Subcutaneous abdominal adipose tissue (tissue), 5 donors: ENCODE measurements at regions not wholly inside any gene's neighbourhood (a gene's known extent, or its start where the extent isn't known, plus 50 kb on each side); places are given as distances from the start of the nearest gene placed in this dataset.

Source experiments
- H3K27ac ChIP-seq: one replicate; pipeline ENCODE4 v1.7.0; 2013; ENCODE audit warnings: low read depth, mild to moderate bottlenecking, inconsistent platforms, low read length, moderate library complexity
- H3K27me3 ChIP-seq, 5 donors: one replicate each; pipeline ENCODE4 v1.7.0; 2013; ENCODE audit warnings: low read length in 5 of 5, inconsistent platforms in 1 of 5; ENCODE audit not compliant: control insufficient read depth in 5 of 5, insufficient read depth in 4 of 5
- H3K36me3 ChIP-seq, 5 donors: one replicate each; pipeline ENCODE4 v1.7.0; 2013; ENCODE audit warnings: low read length in 5 of 5; ENCODE audit not compliant: control insufficient read depth in 5 of 5, insufficient read depth in 5 of 5
- H3K4me1 ChIP-seq, 5 donors: one replicate each; pipeline ENCODE4 v1.7.0; 2013; ENCODE audit warnings: low read length in 5 of 5, mild to moderate bottlenecking in 3 of 5, moderate library complexity in 1 of 5; ENCODE audit not compliant: control insufficient read depth in 5 of 5, insufficient read depth in 5 of 5
- H3K4me3 ChIP-seq, 5 donors: one replicate each; pipeline ENCODE4 v1.7.0; 2013; ENCODE audit warnings: low read length in 5 of 5, low read depth in 1 of 5
- H3K9ac ChIP-seq, 5 donors: one replicate each; pipeline ENCODE4 v1.7.0; 2013; ENCODE audit warnings: low read length in 5 of 5, mild to moderate bottlenecking in 4 of 5, moderate library complexity in 3 of 5
- H3K9me3 ChIP-seq, 5 donors: one replicate each; pipeline ENCODE4 v1.7.0; 2013; ENCODE audit warnings: low read length in 5 of 5; ENCODE audit not compliant: control insufficient read depth in 5 of 5
- donor health status: healthy.
- donor health status: healthy.
- donor health status: healthy.
- donor health status: healthy.
- donor health status: healthy.

DNA sequence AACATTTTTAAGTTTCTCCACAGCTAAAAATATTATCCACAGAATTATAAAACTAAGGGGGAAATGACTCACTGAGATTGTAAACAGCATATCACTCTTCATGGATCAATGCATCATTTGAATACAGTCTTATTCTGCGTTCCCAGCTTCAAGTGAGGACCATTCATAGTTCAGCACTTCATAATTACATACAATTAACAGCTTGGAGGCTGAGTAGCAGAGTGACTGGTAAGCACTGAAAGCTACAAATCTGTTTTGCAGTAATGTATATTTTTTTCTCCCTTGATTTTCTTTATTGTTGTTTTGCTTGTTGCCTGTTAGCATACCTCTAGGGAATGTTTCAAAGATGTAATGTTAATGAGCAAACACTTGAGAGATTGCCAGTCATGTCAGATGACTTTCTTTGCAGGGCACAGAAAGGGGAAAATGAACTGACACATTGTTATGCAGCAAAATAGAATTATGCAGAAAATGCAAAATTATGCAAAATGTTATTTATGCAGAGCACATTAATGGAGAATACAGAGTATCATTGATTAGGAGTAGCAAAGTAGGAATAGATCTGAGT lies 138.6 kb downstream of the RPS29 start:
- no peak overlapping the region for H3K9ac ChIP-seq
- no peaks in the 10 kb centered on the region for H3K36me3 ChIP-seq
- H3K9me3 ChIP-seq, result peaks cover 10 to 20% (median 14%) of the 10 kb centered on the region in 5 donors
- no peaks in the 10 kb centered on the region for H3K4me1 ChIP-seq
- no peak overlapping the region for H3K27ac ChIP-seq
- H3K4me3 ChIP-seq, result no peak overlapping the region
- H3K27me3 ChIP-seq, result peaks cover 0 to 2% (median 0%) of the 10 kb centered on the region in 5 donors

DNA sequence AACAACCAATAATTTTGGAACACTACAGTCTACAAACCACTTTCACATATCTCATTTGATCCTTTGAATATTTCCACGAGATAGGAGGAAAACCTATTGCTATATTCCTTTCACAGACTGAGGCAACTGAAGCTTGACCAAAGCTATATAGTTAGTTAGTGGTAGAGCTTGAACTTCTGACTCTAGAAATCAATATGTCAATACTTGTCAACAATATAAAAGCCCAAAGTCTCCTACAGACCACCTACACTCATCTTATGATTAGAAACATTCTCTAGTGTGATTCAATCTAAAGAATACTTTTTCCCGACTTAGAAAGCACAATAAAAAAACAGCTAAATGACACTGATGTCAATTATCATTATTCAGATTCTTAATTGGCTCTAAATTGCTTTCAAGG lies 139.4 kb downstream of the RPS29 start:
- no peaks in the 10 kb centered on the region for H3K4me1 ChIP-seq
- peaks cover 10 to 20% (median 14%) of the 10 kb centered on the region in 5 donors for H3K9me3 ChIP-seq
- H3K36me3 ChIP-seq, result no peaks in the 10 kb centered on the region
- peaks cover 0 to 2% (median 0%) of the 10 kb centered on the region in 5 donors for H3K27me3 ChIP-seq
- no peak overlapping the region for H3K4me3 ChIP-seq
- no peak overlapping the region for H3K9ac ChIP-seq
- H3K27ac ChIP-seq, result no peak overlapping the region

DNA sequence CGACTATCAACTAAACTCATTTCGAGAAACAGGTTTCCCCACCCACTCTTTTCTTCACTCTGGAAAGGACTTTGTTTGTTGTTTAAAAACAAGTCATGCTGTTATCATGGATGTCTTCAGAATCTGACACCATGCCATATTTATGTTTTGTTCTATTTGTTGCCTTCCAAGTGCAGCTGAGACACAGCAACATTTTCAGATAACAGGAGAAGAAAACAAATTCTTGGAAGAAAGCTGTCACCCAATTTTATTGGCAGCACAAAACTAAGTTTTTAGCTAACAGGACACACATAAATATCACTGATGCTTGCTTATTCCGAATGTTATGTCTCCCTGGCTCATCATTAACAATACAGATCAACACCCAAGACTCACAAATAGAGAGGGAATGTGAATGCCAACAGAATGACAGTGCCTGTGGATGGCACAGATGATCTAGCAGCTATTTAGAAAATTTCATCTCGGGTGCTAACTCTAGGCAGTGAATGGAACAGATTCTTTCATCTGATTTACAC lies 147.9 kb downstream of the RPS29 start:
- H3K9me3 ChIP-seq, result peaks cover 0 to 14% (median 3%) of the 10 kb centered on the region in 5 donors
- no peaks in the 10 kb centered on the region for H3K36me3 ChIP-seq
- H3K27ac ChIP-seq, result no peak overlapping the region

DNA sequence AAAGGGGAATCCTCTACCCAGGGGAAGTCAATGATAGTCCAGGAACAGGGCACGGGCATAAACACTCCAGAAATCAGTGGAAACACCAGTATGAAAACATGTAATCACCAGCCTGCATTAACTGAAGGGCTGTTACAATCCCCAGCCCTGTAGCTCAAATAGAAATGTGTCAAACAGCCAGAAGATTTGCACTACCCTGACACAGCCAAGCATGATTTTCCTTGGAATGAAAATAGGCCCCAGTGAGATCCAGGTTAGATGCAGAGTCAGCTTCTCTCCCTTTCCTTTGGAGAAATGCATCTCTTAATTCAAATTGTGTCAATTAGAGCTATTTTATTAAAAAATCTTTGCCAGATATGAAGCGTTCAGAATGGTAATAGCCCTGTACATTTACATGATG lies 158.1 kb downstream of the RPS29 start:
- no peaks in the 10 kb centered on the region for H3K36me3 ChIP-seq
- H3K9me3 ChIP-seq, result peaks cover 7 to 30% (median 11%) of the 10 kb centered on the region in 5 donors
- H3K27ac ChIP-seq, result no peak overlapping the region
- H3K9ac ChIP-seq, result no peak overlapping the region
- no peaks in the 10 kb centered on the region for H3K4me1 ChIP-seq
- peaks cover 0 to 2% (median 0%) of the 10 kb centered on the region in 5 donors for H3K27me3 ChIP-seq
- H3K4me3 ChIP-seq, result no peak overlapping the region

More for the DNA sequence above, 147.9 kb downstream of the RPS29 start:
- H3K4me1 ChIP-seq, result no peaks in the 10 kb centered on the region
- no peaks in the 10 kb centered on the region for H3K27me3 ChIP-seq
- H3K4me3 ChIP-seq, result no peak overlapping the region
- no peak overlapping the region for H3K9ac ChIP-seq

DNA sequence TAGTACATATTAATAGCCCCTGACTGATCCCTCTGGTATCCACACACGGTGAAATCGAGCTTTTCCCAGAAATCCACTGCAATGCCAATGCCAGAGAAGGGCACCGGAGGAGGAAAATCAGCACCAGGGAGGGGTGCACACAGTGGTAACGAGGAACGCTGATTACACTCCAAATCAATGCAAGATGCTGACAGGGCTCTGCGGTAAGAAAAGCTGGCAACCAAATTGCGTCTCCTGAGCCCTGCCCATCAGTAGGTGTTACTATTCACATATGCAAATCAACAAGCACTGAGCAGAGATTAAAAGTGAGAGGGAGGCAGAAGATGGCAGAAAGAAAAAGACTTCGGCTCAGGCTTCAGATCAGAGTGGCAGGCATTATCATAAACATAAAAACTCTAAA lies 159.1 kb downstream of the RPS29 start:
- no peaks in the 10 kb centered on the region for H3K4me1 ChIP-seq
- H3K9me3 ChIP-seq, result peaks cover 3 to 23% (median 9%) of the 10 kb centered on the region in 5 donors
- H3K27ac ChIP-seq, result no peak overlapping the region
- no peaks in the 10 kb centered on the region for H3K36me3 ChIP-seq
- no peak overlapping the region for H3K9ac ChIP-seq
- no peak overlapping the region for H3K4me3 ChIP-seq
- peaks cover 0 to 2% (median 0%) of the 10 kb centered on the region in 5 donors for H3K27me3 ChIP-seq

DNA sequence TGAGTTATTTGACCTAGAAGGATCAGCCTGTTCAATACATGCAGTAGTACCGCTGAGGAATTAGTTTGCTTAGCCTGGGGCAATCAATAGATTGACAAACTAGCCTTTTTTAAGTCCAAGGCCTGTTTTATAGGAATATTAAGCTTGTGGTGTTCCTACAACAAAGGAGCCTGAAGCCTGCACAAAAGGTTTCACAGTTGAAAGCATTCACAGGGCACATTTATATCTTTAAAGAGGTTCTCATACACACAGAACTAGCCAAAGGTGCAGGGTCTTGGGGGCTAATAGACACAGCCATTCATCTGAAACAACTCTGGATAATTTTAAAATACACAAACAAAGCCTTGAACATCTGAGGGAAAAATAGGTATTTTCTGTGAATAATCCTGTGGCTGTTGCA lies 160.3 kb downstream of the RPS29 start:
- Histone ChIP-seq H3K4me3 (no peak overlapping the region), H3K4me1 (no peaks in the 10 kb centered on the region), H3K36me3 (no peaks in the 10 kb centered on the region), H3K27me3 (peaks cover 0 to 2% (median 0%) of the 10 kb centered on the region in 5 donors), H3K9me3 (peaks cover 2 to 12% (median 5%) of the 10 kb centered on the region in 5 donors), H3K27ac (no peak overlapping the region), H3K9ac (no peak overlapping the region)

DNA sequence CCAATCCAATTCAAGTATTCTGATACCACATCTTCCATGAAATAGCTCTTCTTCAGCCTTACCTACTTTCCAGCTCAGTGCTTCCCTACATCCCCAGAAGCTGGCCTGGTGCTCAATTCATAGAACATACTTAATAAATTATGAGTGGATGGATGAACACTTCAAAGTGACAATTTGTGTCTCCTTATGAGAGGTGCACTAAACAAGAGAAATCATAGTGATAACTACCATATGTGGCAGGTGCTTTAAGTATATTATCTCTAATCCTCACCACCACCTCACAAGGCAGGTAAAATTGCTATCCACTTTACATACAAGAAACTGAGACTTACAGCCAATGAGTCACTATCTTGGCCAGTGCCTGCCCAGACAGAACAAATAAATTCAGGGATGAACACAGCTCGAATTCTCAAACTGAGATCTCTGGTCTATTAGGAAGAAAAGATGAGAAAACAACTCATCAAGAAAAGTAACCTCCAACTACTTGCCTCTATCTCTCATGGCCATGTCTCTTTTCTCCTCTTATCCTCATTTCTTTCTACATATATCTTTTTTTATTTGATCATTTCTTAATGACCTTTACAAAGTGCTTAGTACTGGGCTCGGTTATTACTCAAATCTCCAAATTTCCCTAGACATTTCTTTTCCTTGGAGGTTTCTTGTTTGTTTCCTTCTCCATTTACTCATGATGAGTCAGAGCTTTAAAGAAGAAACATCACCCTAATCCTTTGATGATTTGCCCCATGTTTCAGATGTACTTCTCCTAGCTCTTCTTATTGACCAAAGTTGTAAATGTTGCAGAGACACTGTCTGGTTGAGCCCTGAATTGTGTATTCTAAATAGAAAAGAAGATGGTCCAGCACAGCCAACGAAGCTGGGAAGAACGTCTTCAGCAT lies 161.5 kb downstream of the RPS29 start:
- Histone ChIP-seq H3K36me3 (no peaks in the 10 kb centered on the region), H3K9ac (no peak overlapping the region), H3K27me3 (peaks cover 0 to 2% (median 0%) of the 10 kb centered on the region in 5 donors), H3K9me3 (peaks cover 0 to 5% (median under 1%) of the 10 kb centered on the region in 5 donors), H3K27ac (no peak overlapping the region), H3K4me3 (no peak overlapping the region), H3K4me1 (no peaks in the 10 kb centered on the region)

DNA sequence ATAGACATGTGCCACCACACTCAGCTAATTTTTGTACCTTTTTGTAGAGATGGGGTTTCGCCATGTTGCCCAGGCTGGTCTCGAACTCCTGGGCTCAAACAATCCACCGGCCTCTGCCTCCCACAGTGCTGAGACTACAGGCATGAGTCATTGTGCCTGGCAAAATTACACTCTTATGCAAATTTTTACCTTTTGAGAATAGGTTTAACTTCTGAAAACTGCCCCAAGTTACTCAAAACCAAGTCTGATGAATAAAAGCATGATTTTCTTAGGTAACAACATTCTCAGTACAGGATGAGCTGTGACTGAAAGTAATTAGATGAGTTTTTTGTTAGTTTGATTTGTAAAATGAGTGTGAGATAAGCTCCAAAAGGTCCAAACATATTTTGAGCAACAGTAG lies 166.0 kb downstream of the RPS29 start:
- no peaks in the 10 kb centered on the region for H3K27me3 ChIP-seq

DNA sequence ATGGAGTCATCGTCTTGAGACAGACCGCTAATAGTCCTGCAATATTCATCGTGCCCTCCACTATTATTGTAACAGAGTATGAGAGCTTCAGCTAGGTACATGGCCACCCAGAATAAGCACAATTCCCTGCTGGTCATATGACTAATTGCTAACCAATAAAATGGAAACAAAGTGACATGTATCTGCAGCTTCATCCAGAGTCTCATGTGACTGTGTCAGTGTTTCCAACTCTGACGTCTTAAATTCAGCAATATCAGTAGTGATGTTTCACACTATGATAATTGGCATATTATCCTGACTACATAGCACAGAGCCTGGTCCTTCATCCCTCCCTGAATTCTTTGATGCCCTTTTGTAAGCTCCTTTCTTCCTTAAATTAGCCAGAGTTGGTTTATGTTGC lies 167.4 kb downstream of the RPS29 start:
- Histone ChIP-seq H3K4me3 (no peak overlapping the region), H3K27ac (no peak overlapping the region), H3K4me1 (no peaks in the 10 kb centered on the region), H3K27me3 (no peaks in the 10 kb centered on the region), H3K9ac (no peak overlapping the region), H3K36me3 (no peaks in the 10 kb centered on the region), H3K9me3 (no peaks in the 10 kb centered on the region)

More for the DNA sequence above, 166.0 kb downstream of the RPS29 start:
- H3K4me3 ChIP-seq, result no peak overlapping the region
- no peaks in the 10 kb centered on the region for H3K9me3 ChIP-seq
- H3K36me3 ChIP-seq, result no peaks in the 10 kb centered on the region
- no peaks in the 10 kb centered on the region for H3K4me1 ChIP-seq
- H3K9ac ChIP-seq, result no peak overlapping the region
- no peak overlapping the region for H3K27ac ChIP-seq

DNA sequence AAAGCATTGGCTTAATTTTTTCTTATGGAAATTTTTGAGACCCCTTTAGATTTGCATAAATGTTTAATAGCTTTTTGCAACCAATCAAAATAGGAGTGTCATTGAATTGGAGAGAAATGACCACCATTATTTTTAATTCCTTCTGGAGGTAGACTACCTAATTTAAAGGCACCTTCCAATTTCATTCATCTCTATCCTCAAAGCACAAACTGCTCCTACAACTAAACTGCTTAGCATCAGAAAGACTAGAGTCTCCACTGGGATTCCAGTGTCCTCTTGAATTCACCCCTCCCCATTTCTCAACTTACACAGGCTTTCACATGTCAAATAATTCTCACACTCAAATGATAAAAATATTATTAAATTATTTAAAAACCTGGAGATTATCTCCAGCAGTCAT lies 168.4 kb downstream of the RPS29 start:
- no peaks in the 10 kb centered on the region for H3K4me1 ChIP-seq
- H3K9me3 ChIP-seq, result no peaks in the 10 kb centered on the region
- H3K27ac ChIP-seq, result no peak overlapping the region
- no peaks in the 10 kb centered on the region for H3K36me3 ChIP-seq
- no peaks in the 10 kb centered on the region for H3K27me3 ChIP-seq
- no peak overlapping the region for H3K4me3 ChIP-seq
- no peak overlapping the region for H3K9ac ChIP-seq
